ENCODE measurements at regions not wholly inside any gene's neighbourhood (a gene's known extent, or its start where the extent isn't known, plus 50 kb on each side); places are given as distances from the start of the nearest gene placed in this dataset.

DNA sequence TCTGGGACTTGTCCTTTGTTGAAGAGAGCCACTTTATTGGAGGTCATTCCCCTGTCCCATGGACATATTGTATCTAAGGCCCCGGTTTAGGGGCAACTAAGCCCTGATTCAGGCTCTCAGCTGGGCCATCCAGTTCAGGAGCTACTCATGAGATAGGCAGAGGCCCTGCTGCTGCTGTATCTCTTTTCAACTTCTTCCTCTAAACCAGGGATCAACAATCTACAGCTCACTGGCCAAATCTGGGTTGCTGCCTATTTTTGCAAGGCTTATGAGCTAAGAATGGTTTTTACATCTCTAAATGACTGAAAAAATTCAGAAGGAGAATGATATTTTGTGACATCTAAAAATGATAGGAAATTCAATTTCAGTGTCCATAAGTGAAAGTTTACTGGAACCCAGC is 166.8 kb upstream of the GLI3 start:
- TF ChIP-seq, protein P1, sequence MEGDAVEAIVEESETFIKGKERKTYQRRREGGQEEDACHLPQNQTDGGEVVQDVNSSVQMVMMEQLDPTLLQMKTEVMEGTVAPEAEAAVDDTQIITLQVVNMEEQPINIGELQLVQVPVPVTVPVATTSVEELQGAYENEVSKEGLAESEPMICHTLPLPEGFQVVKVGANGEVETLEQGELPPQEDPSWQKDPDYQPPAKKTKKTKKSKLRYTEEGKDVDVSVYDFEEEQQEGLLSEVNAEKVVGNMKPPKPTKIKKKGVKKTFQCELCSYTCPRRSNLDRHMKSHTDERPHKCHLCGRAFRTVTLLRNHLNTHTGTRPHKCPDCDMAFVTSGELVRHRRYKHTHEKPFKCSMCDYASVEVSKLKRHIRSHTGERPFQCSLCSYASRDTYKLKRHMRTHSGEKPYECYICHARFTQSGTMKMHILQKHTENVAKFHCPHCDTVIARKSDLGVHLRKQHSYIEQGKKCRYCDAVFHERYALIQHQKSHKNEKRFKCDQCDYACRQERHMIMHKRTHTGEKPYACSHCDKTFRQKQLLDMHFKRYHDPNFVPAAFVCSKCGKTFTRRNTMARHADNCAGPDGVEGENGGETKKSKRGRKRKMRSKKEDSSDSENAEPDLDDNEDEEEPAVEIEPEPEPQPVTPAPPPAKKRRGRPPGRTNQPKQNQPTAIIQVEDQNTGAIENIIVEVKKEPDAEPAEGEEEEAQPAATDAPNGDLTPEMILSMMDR (IDR thresholded peaks at IDR 0.05; ENCODE audit: insufficient read depth, low read depth, low read length), result no peak
- TF ChIP-seq EZH2 (IDR thresholded peaks at IDR 0.05; ENCODE audit: insufficient read depth, low read length), result no peak

Measured in astrocyte (in vitro differentiated cells and primary cell).